ENCODE measurements at regions not wholly inside any gene's neighbourhood (a gene's known extent, or its start where the extent isn't known, plus 50 kb on each side); places are given as distances from the start of the nearest gene placed in this dataset.

- TF ChIP-seq CTCF (conservative IDR thresholded peaks at IDR 0.05), result no peak
- TF ChIP-seq EZH2 (IDR thresholded peaks at IDR 0.05; ENCODE audit: low read depth), result no peak
Observed at GRCh38 chr17:68142595-68142994, 105.2 kb upstream of the AMZ2 start.

Measured in PC-9 (cell line).